ENCODE measurements at regions not wholly inside any gene's neighbourhood (a gene's known extent, or its start where the extent isn't known, plus 50 kb on each side); places are given as distances from the start of the nearest gene placed in this dataset.

DNA sequence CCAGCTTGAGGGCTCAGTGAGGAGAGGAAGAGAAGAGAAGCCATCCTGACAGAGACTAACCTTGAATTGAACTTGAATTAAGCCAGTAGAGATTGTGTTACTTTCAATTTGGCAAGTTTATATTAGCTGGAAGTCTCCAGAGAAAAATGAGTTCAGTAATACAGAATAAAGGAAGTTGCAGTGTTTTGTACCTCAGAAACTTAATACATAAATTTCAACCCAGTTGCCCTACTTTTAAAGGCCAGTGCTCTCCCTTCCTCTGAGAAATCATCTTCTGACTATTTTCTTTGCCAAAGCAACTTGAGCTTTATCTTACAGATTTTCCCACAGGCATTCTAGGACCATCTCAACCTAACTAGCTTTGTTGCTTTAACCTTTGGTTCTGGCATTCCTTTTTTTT, 231.0 kb upstream of the GAS1 start:
- Histone ChIP-seq H3K36me3 (no peaks in the 10 kb centered on the region), H3K4me3 (no peak overlapping the region), H3K9me3 (ENCODE audit: low read depth) (no peaks in the 10 kb centered on the region), H3K27me3 (no peaks in the 10 kb centered on the region), H3K27ac (no peak overlapping the region), H3K4me1 (ENCODE audit: low read depth) (peaks cover 4% of the 10 kb centered on the region)
- TF ChIP-seq, protein P1, sequence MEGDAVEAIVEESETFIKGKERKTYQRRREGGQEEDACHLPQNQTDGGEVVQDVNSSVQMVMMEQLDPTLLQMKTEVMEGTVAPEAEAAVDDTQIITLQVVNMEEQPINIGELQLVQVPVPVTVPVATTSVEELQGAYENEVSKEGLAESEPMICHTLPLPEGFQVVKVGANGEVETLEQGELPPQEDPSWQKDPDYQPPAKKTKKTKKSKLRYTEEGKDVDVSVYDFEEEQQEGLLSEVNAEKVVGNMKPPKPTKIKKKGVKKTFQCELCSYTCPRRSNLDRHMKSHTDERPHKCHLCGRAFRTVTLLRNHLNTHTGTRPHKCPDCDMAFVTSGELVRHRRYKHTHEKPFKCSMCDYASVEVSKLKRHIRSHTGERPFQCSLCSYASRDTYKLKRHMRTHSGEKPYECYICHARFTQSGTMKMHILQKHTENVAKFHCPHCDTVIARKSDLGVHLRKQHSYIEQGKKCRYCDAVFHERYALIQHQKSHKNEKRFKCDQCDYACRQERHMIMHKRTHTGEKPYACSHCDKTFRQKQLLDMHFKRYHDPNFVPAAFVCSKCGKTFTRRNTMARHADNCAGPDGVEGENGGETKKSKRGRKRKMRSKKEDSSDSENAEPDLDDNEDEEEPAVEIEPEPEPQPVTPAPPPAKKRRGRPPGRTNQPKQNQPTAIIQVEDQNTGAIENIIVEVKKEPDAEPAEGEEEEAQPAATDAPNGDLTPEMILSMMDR (IDR thresholded peaks at IDR 0.05; ENCODE audit: low read depth, low read length), result no peak
- no peak for DNase-seq (ENCODE audit: low read depth in 1 of 2, low spot score in 1 of 2)

DNA sequence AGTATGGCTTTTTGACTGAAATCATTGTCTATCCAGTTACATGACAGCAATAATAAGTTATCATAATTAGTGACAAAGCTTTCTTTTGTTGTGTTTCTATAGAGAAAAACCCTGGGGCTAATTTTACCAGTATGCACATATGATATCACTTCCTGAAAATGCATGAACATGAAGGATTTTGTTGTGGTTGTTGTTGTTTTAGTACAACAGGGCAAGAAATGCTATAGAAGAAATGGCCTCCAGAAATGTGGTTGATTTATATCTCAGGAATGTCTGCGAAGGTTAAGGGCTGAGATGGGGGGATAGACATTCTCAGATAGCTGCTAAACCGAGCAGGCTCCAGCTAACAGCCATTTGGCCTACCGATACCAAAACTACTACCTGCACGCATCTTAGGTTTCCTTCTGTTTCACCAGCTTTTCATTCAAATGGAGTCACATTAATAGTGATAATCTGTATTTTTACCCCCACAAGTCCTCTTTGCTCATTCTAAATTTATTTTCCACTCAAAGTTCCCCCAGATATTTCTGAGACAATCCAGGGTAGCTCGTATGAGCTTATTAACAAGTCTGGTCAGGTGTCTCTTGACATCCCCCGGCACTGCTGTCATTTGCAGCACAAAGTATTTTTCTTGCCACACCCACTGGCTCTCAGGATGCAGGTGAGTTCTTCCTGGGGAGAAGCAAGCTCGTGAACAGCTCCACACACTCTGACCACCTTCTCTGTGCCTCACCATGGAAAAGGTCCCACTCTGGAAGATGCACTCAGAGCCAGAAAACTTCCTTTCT, 232.4 kb upstream of the GAS1 start:
- Histone ChIP-seq H3K4me1 (ENCODE audit: low read depth) (peaks cover 4% of the 10 kb centered on the region), H3K4me3 (no peak overlapping the region), H3K27me3 (no peaks in the 10 kb centered on the region), H3K27ac (no peak overlapping the region), H3K9me3 (ENCODE audit: low read depth) (no peaks in the 10 kb centered on the region), H3K36me3 (no peaks in the 10 kb centered on the region)
- TF ChIP-seq, protein P1 (IDR thresholded peaks at IDR 0.05; ENCODE audit: low read depth, low read length), result no peak
- no peak for DNase-seq (ENCODE audit: low read depth in 1 of 2, low spot score in 1 of 2)

DNA sequence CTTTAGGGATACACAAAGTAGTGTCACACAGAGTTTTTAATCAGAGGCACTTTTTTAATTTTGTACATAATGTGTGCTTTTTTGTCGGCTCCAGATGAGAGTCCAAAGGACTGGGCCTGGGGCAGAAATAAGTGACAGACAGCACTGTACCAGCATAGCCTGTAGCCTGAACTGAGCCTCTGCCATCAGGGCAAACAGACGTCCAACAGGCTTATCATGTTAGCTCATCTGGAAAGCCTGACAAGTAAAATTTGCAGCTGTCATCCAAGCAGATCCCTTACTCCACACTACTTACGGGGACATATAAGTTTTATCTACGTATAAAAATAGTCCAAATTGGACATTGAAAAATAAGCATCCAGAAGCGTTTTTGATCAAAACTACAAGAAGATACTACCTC, 233.1 kb upstream of the GAS1 start:
- TF ChIP-seq, protein P1 (IDR thresholded peaks at IDR 0.05; ENCODE audit: low read depth, low read length), result no peak
- H3K27ac ChIP-seq, result no peak overlapping the region

DNA sequence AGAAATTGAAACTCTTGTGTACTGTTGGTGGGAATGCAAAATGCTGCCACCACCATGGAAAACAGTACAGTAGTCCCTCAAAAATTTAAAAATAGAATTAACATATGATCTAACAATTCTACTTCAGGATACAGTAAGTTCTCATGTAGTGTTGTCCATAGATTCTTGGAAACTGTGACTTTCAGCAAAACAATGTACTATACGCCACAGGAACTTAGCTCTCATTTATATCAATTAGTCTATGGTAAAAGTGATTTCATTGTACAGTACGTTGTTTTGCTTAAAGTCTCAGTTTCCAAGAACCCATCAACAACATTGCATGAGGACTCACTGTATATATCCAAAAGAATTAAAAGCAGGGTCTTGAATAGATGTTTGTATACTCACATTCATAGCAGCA, 233.5 kb upstream of the GAS1 start:
- TF ChIP-seq, protein P1 (IDR thresholded peaks at IDR 0.05; ENCODE audit: low read depth, low read length), result no peak
- H3K9me3 ChIP-seq (ENCODE audit: low read depth), result no peaks in the 10 kb centered on the region
- H3K4me3 ChIP-seq, result no peak overlapping the region
- no peak overlapping the region for H3K27ac ChIP-seq
- H3K4me1 ChIP-seq (ENCODE audit: low read depth), result peaks cover 4% of the 10 kb centered on the region
- H3K27me3 ChIP-seq, result no peaks in the 10 kb centered on the region
- no peak for DNase-seq (ENCODE audit: low read depth in 1 of 2, low spot score in 1 of 2)
- H3K36me3 ChIP-seq, result no peaks in the 10 kb centered on the region

More for the DNA sequence above, 233.1 kb upstream of the GAS1 start:
- no peak overlapping the region for H3K4me3 ChIP-seq
- peaks cover 4% of the 10 kb centered on the region for H3K4me1 ChIP-seq (ENCODE audit: low read depth)
- no peaks in the 10 kb centered on the region for H3K27me3 ChIP-seq
- DNase-seq (ENCODE audit: low read depth in 1 of 2, low spot score in 1 of 2), result no peak
- no peaks in the 10 kb centered on the region for H3K36me3 ChIP-seq
- H3K9me3 ChIP-seq (ENCODE audit: low read depth), result no peaks in the 10 kb centered on the region

DNA sequence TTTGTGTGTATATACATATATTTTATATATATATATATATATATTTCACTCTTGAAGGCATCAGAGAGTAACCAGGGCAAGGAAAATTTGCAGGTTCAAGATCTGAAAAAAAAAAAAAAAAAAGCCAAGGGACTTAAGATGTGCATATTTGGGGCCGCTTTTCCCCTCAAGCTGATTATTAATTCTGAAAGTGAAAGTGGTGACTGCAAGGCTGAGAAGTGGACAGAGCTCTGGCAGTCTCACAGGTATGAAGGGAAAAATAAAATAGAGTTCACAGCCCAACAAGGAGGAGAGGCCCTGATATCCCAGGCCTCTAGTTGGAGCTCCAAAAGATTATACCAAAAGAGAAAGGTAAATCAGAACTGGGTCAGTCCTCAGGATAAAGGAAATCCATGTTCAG, 234.4 kb upstream of the GAS1 start:
- H3K36me3 ChIP-seq, result no peaks in the 10 kb centered on the region
- no peak overlapping the region for H3K27ac ChIP-seq
- DNase-seq (ENCODE audit: low read depth in 1 of 2, low spot score in 1 of 2), result no peak
- no peak overlapping the region for H3K4me3 ChIP-seq
- H3K9me3 ChIP-seq (ENCODE audit: low read depth), result no peaks in the 10 kb centered on the region
- TF ChIP-seq, protein P1 (IDR thresholded peaks at IDR 0.05; ENCODE audit: low read depth, low read length), result no peak
- H3K4me1 ChIP-seq (ENCODE audit: low read depth), result peaks cover 4% of the 10 kb centered on the region
- H3K27me3 ChIP-seq, result no peaks in the 10 kb centered on the region

All from cardiac muscle cell (in vitro differentiated cells and primary cell).